ENCODE measurements at regions not wholly inside any gene's neighbourhood (a gene's known extent, or its start where the extent isn't known, plus 50 kb on each side); places are given as distances from the start of the nearest gene placed in this dataset.

GRCh38 chr10:83678850-83679249 lies 460.5 kb upstream of the GHITM start:
- FAIRE-seq = no peak

GRCh38 chr10:83680470-83680891 lies 458.8 kb upstream of the GHITM start:
- FAIRE-seq = no peak

- FAIRE-seq = no peak
Measured at GRCh38 chr10:83682414-83682813, 456.9 kb upstream of the GHITM start.

GRCh38 chr10:83685458-83685857 lies 453.9 kb upstream of the GHITM start:
- FAIRE-seq = no peak

- FAIRE-seq = no peak
Measured at GRCh38 chr10:83691791-83692596, 447.3 kb upstream of the GHITM start.

- FAIRE-seq = no peak
Measured at GRCh38 chr10:83698899-83699298, 440.4 kb upstream of the GHITM start.

GRCh38 chr10:83701799-83702198 lies 437.5 kb upstream of the GHITM start:
- FAIRE-seq = no peak

- FAIRE-seq = no peak
Measured at GRCh38 chr10:83702731-83703130, 436.6 kb upstream of the GHITM start.

GRCh38 chr10:83706120-83706519 lies 433.2 kb upstream of the GHITM start:
- no peak for FAIRE-seq

- no peak for FAIRE-seq
Measured at GRCh38 chr10:83706952-83707582, 432.2 kb upstream of the GHITM start.

- no peak for FAIRE-seq
Measured at GRCh38 chr10:83713423-83713822, 425.9 kb upstream of the GHITM start.

GRCh38 chr10:83723080-83723479 lies 416.2 kb upstream of the GHITM start:
- no peak for FAIRE-seq

GRCh38 chr10:83724471-83725241 lies 414.7 kb upstream of the GHITM start:
- no peak for FAIRE-seq

- FAIRE-seq = no peak
Measured at GRCh38 chr10:83725567-83725966, 413.7 kb upstream of the GHITM start.

GRCh38 chr10:83734278-83734677 lies 405.0 kb upstream of the GHITM start:
- no peak for FAIRE-seq

- no peak for FAIRE-seq
Measured at GRCh38 chr10:83736008-83736407, 403.3 kb upstream of the GHITM start.

GRCh38 chr10:83750604-83751003 lies 388.7 kb upstream of the GHITM start:
- FAIRE-seq = no peak

GRCh38 chr10:83753490-83753889 lies 385.8 kb upstream of the GHITM start:
- no peak for FAIRE-seq

- no peak for FAIRE-seq
Measured at GRCh38 chr10:83754857-83755256, 384.5 kb upstream of the GHITM start.

- no peak for FAIRE-seq
Measured at GRCh38 chr10:83760142-83760541, 379.2 kb upstream of the GHITM start.

- FAIRE-seq = no peak
Measured at GRCh38 chr10:83764666-83765065, 374.6 kb upstream of the GHITM start.

GRCh38 chr10:83765731-83766130 lies 373.6 kb upstream of the GHITM start:
- FAIRE-seq = no peak

- no peak for FAIRE-seq
Measured at GRCh38 chr10:83769281-83769820, 370.0 kb upstream of the GHITM start.

Data from G401.6 (cell line).